ENCODE measurements at regions not wholly inside any gene's neighbourhood (a gene's known extent, or its start where the extent isn't known, plus 50 kb on each side); places are given as distances from the start of the nearest gene placed in this dataset.

- Histone ChIP-seq H3K27ac (ENCODE audit: low read depth, low read length) (no peak overlapping the region), H3K79me2 (ENCODE audit: insufficient read depth, low read length) (no peaks in the 10 kb centered on the region), H3K4me2 (ENCODE audit: low read depth, low read length, poor library complexity, severe bottlenecking) (no peak overlapping the region), H3K4me3 (ENCODE audit: insufficient read depth, low read length, poor library complexity, severe bottlenecking) (no peak overlapping the region), H3K9me2 (replicated peaks; ENCODE audit: insufficient read depth, low read length) (no peaks in the 10 kb centered on the region), H3K36me3 (ENCODE audit: low read length) (no peaks in the 10 kb centered on the region), H4K20me1 (ENCODE audit: low read depth, low read length) (no peaks in the 10 kb centered on the region), H3F3A (ENCODE audit: insufficient read depth) (no peaks in the 10 kb centered on the region), H3K9ac (ENCODE audit: low read length) (no peak overlapping the region), H2AFZ (ENCODE audit: low read depth, low read length, severe bottlenecking) (no peak overlapping the region), H3K27me3 (ENCODE audit: low read length) (no peaks in the 10 kb centered on the region), H3K9me3 (ENCODE audit: insufficient read depth, low read length) (no peaks in the 10 kb centered on the region)
- no peak for TF ChIP-seq EZH2phosphoT487 (conservative IDR thresholded peaks at IDR 0.05; ENCODE audit: low read length)
- no peak for TF ChIP-seq CTCF (IDR thresholded peaks at IDR 0.05; ENCODE audit: insufficient read depth, low read length, poor library complexity, severe bottlenecking)
Observed at GRCh38 chr1:208747979-208748378, 503.8 kb upstream of the PLXNA2 start.

- Histone ChIP-seq H3K27ac (ENCODE audit: low read depth, low read length) (no peak overlapping the region), H3K36me3 (ENCODE audit: low read length) (no peaks in the 10 kb centered on the region), H3K4me2 (ENCODE audit: low read depth, low read length, poor library complexity, severe bottlenecking) (no peak overlapping the region), H3K9me2 (replicated peaks; ENCODE audit: insufficient read depth, low read length) (no peaks in the 10 kb centered on the region), H2AFZ (ENCODE audit: low read depth, low read length, severe bottlenecking) (no peak overlapping the region), H3K9me3 (ENCODE audit: insufficient read depth, low read length) (no peaks in the 10 kb centered on the region), H3F3A (ENCODE audit: insufficient read depth) (no peaks in the 10 kb centered on the region), H4K20me1 (ENCODE audit: low read depth, low read length) (no peaks in the 10 kb centered on the region), H3K27me3 (ENCODE audit: low read length) (no peaks in the 10 kb centered on the region), H3K4me3 (ENCODE audit: insufficient read depth, low read length, poor library complexity, severe bottlenecking) (no peak overlapping the region), H3K79me2 (ENCODE audit: insufficient read depth, low read length) (no peaks in the 10 kb centered on the region), H3K9ac (ENCODE audit: low read length) (no peak overlapping the region)
- TF ChIP-seq CTCF (IDR thresholded peaks at IDR 0.05; ENCODE audit: insufficient read depth, low read length, poor library complexity, severe bottlenecking) (no peak), EZH2phosphoT487 (conservative IDR thresholded peaks at IDR 0.05; ENCODE audit: low read length) (no peak)
Observed at GRCh38 chr1:208748387-208749165, 504.4 kb upstream of the PLXNA2 start.

GRCh38 chr1:208756339-208756981 is 512.3 kb upstream of the PLXNA2 start:
- H4K20me1 ChIP-seq (ENCODE audit: low read depth, low read length) = no peaks in the 10 kb centered on the region
- H3K79me2 ChIP-seq (ENCODE audit: insufficient read depth, low read length) = no peaks in the 10 kb centered on the region
- H3K9me3 ChIP-seq (ENCODE audit: insufficient read depth, low read length) = no peaks in the 10 kb centered on the region
- no peak overlapping the region for H3K4me2 ChIP-seq (ENCODE audit: low read depth, low read length, poor library complexity, severe bottlenecking)
- no peak overlapping the region for H3K4me3 ChIP-seq (ENCODE audit: insufficient read depth, low read length, poor library complexity, severe bottlenecking)
- no peaks in the 10 kb centered on the region for H3F3A ChIP-seq (ENCODE audit: insufficient read depth)
- H2AFZ ChIP-seq (ENCODE audit: low read depth, low read length, severe bottlenecking) = no peak overlapping the region
- H3K27me3 ChIP-seq (ENCODE audit: low read length) = no peaks in the 10 kb centered on the region
- H3K36me3 ChIP-seq (ENCODE audit: low read length) = no peaks in the 10 kb centered on the region
- no peak for TF ChIP-seq CTCF (IDR thresholded peaks at IDR 0.05; ENCODE audit: insufficient read depth, low read length, poor library complexity, severe bottlenecking)
- no peak for TF ChIP-seq EZH2phosphoT487 (conservative IDR thresholded peaks at IDR 0.05; ENCODE audit: low read length)
- no peak overlapping the region for H3K27ac ChIP-seq (ENCODE audit: low read depth, low read length)
- H3K9me2 ChIP-seq (replicated peaks; ENCODE audit: insufficient read depth, low read length) = no peaks in the 10 kb centered on the region
- no peak overlapping the region for H3K9ac ChIP-seq (ENCODE audit: low read length)

Data from SU-DHL-6 (cell line).